GM21390 (cell line): ENCODE measurements at regions not wholly inside any gene's neighbourhood (a gene's known extent, or its start where the extent isn't known, plus 50 kb on each side); places are given as distances from the start of the nearest gene placed in this dataset.

Source experiments
- ATAC-seq: cut with Tn5 transposase; IDR thresholded peaks from one replicate; pipeline ENCODE4 v1.9.1; 2021; ENCODE audit not compliant: unreplicated experiment

- no peak for ATAC-seq
Measured at GRCh38 chr5:41670854-41671479, 160.6 kb upstream of the PLCXD3 start.

GRCh38 chr5:41670216-41670615 lies 159.8 kb upstream of the PLCXD3 start:
- no peak for ATAC-seq

- no peak for ATAC-seq
Measured at GRCh38 chr5:41661254-41661653, 150.9 kb upstream of the PLCXD3 start.

GRCh38 chr5:41656597-41656996 lies 146.2 kb upstream of the PLCXD3 start:
- ATAC-seq: no peak

- no peak for ATAC-seq
Measured at GRCh38 chr5:41650131-41650530, 139.7 kb upstream of the PLCXD3 start.

GRCh38 chr5:41649659-41650058 lies 139.3 kb upstream of the PLCXD3 start:
- no peak for ATAC-seq

GRCh38 chr5:41648996-41649395 lies 138.6 kb upstream of the PLCXD3 start:
- ATAC-seq: no peak

- ATAC-seq: no peak
Measured at GRCh38 chr5:41641621-41642020, 131.2 kb upstream of the PLCXD3 start.

GRCh38 chr5:41638685-41639084 lies 128.3 kb upstream of the PLCXD3 start:
- ATAC-seq: no peak

- no peak for ATAC-seq
Measured at GRCh38 chr5:41637869-41638268, 127.5 kb upstream of the PLCXD3 start.

- no peak for ATAC-seq
Measured at GRCh38 chr5:41637424-41637823, 127.0 kb upstream of the PLCXD3 start.

- ATAC-seq: peak; percentile 72
Measured at GRCh38 chr5:41636605-41637004, 126.2 kb upstream of the PLCXD3 start.

- ATAC-seq: no peak
Measured at GRCh38 chr5:41629897-41630296, 119.5 kb upstream of the PLCXD3 start.

- ATAC-seq: no peak
Measured at GRCh38 chr5:41625571-41625970, 115.2 kb upstream of the PLCXD3 start.

- ATAC-seq: no peak
Measured at GRCh38 chr5:41621420-41621819, 111.0 kb upstream of the PLCXD3 start.

- ATAC-seq: no peak
Measured at GRCh38 chr5:41617843-41618515, 107.6 kb upstream of the PLCXD3 start.

GRCh38 chr5:41610386-41610785 lies 100.0 kb upstream of the PLCXD3 start:
- no peak for ATAC-seq

- ATAC-seq: no peak
Measured at GRCh38 chr5:41600731-41601130, 90.3 kb upstream of the PLCXD3 start.

- no peak for ATAC-seq
Measured at GRCh38 chr5:41598011-41598410, 87.6 kb upstream of the PLCXD3 start.

- ATAC-seq: no peak
Measured at GRCh38 chr5:41587668-41588067, 77.3 kb upstream of the PLCXD3 start.

- ATAC-seq: no peak
Measured at GRCh38 chr5:41575110-41575779, 64.8 kb upstream of the PLCXD3 start.

- no peak for ATAC-seq
Measured at GRCh38 chr5:41574391-41574790, 64.0 kb upstream of the PLCXD3 start.
